GM12878 (cell line): ENCODE measurements at regions not wholly inside any gene's neighbourhood (a gene's known extent, or its start where the extent isn't known, plus 50 kb on each side); places are given as distances from the start of the nearest gene placed in this dataset.

Experiments
- CEBPB ChIP-seq, 2 experiments: fragments of 150-350 bp in 1 of 2; IDR thresholded peaks; 2 replicates each; pipeline ENCODE4 v1.6.1; 2012 to 2014; ENCODE audit warnings: low read depth in 2 of 2, low read length in 2 of 2, borderline replicate concordance in 1 of 2, inconsistent platforms in 1 of 2
- EZH2 ChIP-seq: IDR thresholded peaks from 2 replicates; pipeline ENCODE4 v1.6.1; 2012; ENCODE audit warnings: low read depth, mild to moderate bottlenecking, control low read depth, inconsistent platforms, low read length, borderline replicate concordance; ENCODE audit not compliant: control insufficient read depth
- FOXM1 ChIP-seq: IDR thresholded peaks from 2 replicates; pipeline ENCODE4 v1.6.1; 2012; ENCODE audit warnings: low read depth, mild to moderate bottlenecking, inconsistent platforms, low read length, moderate library complexity
- JUNB ChIP-seq: IDR thresholded peaks from 2 replicates; pipeline ENCODE4 v1.6.1; 2016; ENCODE audit warnings: antibody characterized with exemption, mild to moderate bottlenecking
- JUND ChIP-seq: IDR thresholded peaks from 2 replicates; pipeline ENCODE4 v1.6.1; 2012; ENCODE audit warnings: low read depth, mild to moderate bottlenecking, low read length, improper control_type of control experiment, moderate library complexity
- NFXL1 ChIP-seq: fragments of 450-650 bp; IDR thresholded peaks from 2 replicates; pipeline ENCODE4 v1.6.1; 2017; ENCODE audit warnings: antibody characterized with exemption, mild to moderate bottlenecking, borderline replicate concordance
- POLR2A ChIP-seq: IDR thresholded peaks from 2 replicates; pipeline ENCODE4 v1.6.1; 2011; ENCODE audit warnings: low read depth, mild to moderate bottlenecking, low read length
- POLR2AphosphoS5 ChIP-seq: IDR thresholded peaks from 2 replicates; pipeline ENCODE4 v1.6.1; 2011; ENCODE audit warnings: mild to moderate bottlenecking, low read length, inconsistent platforms
- TCF12 ChIP-seq: IDR thresholded peaks from 2 replicates; pipeline ENCODE4 v1.6.1; 2011; ENCODE audit warnings: low read depth, mild to moderate bottlenecking, low read length
- TF ChIP-seq, protein P1 (sequence below), 3 experiments: IDR thresholded peaks in 2 of 3; conservative IDR thresholded peaks in 1 of 3; 2 replicates each; pipeline ENCODE4 v1.5.1; 2011; ENCODE audit warnings: low read depth in 3 of 3, low read length in 3 of 3, mild to moderate bottlenecking in 3 of 3, control low read depth in 2 of 3, moderate library complexity in 2 of 3, inconsistent platforms in 1 of 3, mixed read lengths in 1 of 3; ENCODE audit not compliant: control insufficient read depth in 2 of 3, insufficient read depth in 1 of 3; ENCODE audit errors: extremely low read depth in 1 of 3

DNA sequence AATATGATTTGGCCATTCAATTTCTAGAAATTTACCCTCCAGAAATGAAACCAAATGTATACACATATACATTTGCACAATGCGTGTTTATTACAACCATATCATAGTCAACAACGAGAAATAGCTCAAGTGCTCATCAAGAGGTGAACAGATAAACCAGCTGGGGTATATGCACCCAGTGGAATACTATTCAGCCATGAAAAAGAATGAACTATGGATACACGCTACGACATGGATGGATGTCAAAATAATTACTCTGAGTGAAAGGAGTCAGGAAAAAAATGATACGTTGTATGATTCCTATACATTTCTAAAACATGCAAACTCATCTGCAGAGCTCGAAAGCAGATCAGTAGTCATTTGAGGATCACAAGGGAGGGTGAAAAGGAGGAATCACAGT is 441.5 kb upstream of the ADAMTS16 start:
- TF ChIP-seq, protein P1, sequence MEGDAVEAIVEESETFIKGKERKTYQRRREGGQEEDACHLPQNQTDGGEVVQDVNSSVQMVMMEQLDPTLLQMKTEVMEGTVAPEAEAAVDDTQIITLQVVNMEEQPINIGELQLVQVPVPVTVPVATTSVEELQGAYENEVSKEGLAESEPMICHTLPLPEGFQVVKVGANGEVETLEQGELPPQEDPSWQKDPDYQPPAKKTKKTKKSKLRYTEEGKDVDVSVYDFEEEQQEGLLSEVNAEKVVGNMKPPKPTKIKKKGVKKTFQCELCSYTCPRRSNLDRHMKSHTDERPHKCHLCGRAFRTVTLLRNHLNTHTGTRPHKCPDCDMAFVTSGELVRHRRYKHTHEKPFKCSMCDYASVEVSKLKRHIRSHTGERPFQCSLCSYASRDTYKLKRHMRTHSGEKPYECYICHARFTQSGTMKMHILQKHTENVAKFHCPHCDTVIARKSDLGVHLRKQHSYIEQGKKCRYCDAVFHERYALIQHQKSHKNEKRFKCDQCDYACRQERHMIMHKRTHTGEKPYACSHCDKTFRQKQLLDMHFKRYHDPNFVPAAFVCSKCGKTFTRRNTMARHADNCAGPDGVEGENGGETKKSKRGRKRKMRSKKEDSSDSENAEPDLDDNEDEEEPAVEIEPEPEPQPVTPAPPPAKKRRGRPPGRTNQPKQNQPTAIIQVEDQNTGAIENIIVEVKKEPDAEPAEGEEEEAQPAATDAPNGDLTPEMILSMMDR (IDR thresholded peaks at IDR 0.05 in 2 of 3, conservative IDR thresholded peaks at IDR 0.05 in 1 of 3; ENCODE audit: control insufficient read depth in 2 of 3, extremely low read depth in 1 of 3, insufficient read depth in 1 of 3, low read depth in 3 of 3, low read length in 3 of 3): no peak
- TF ChIP-seq TCF12: no peak
- no peak for TF ChIP-seq FOXM1
- TF ChIP-seq POLR2AphosphoS5: no peak
- TF ChIP-seq POLR2A: no peak
- no peak for TF ChIP-seq NFXL1
- no peak for TF ChIP-seq EZH2
- no peak for TF ChIP-seq JUND
- no peak for TF ChIP-seq JUNB
- no peak for TF ChIP-seq CEBPB (IDR thresholded peaks at IDR 0.05; ENCODE audit: borderline replicate concordance in 1 of 2, low read depth in 2 of 2, low read length in 2 of 2)
